OCI-LY7 (cell line): ENCODE measurements at regions not wholly inside any gene's neighbourhood (a gene's known extent, or its start where the extent isn't known, plus 50 kb on each side); places are given as distances from the start of the nearest gene placed in this dataset.
"Not testable (repeated sequence)": the region's sequence is repeated elsewhere in the genome, so short reads cannot be mapped to it uniquely, and the experiment has no call there.

Source experiments
- BruUV-seq: library from RNA; stranded (reverse); fragments of 400-500 nt; replicated peaks from 2 replicates; lab custom pipeline; 2021; lab: Mats Ljungman, UMichigan
- CTCF ChIA-PET: fragments of 300-600 bp; sonication (Branson Sonifier 250); formaldehyde crosslinking; loops from one replicate; lab custom pipeline; 2022; ENCODE audit warnings: antibody characterized with exemption; ENCODE audit not compliant: unreplicated experiment; lab: Charles Lee
- POLR2A ChIA-PET: fragments of 300-600 bp; sonication (Branson Sonifier 250); formaldehyde crosslinking; loops from one replicate; lab custom pipeline; 2022; ENCODE audit warnings: antibody characterized with exemption; lab: Charles Lee
- DNase-seq: peaks from one replicate; pipeline ENCODE4 v3.0.0-alpha.2; 2015; ENCODE audit warnings: low spot score
- H2AFZ ChIP-seq: fragments of 200-600 bp; sonication (generic), shearing (Covaris generic); 2 replicates; pipeline ENCODE4 v1.6.1; 2014; ENCODE audit warnings: mild to moderate bottlenecking, antibody characterized with exemption, low read length, moderate library complexity
- H3K27ac ChIP-seq: fragments of 200-600 bp; sonication (generic); 2 replicates; pipeline ENCODE4 v1.5.1; 2014; ENCODE audit warnings: mixed run types, low read depth, mild to moderate bottlenecking, moderate library complexity, low read length, inconsistent platforms; ENCODE audit not compliant: poor library complexity, severe bottlenecking
- H3K36me3 ChIP-seq: fragments of 200-600 bp; sonication (generic); 2 replicates; pipeline ENCODE4 v1.6.1; 2014; ENCODE audit warnings: mild to moderate bottlenecking, antibody characterized with exemption, low read length, moderate library complexity, mixed read lengths; ENCODE audit not compliant: insufficient read depth
- H3K4me1 ChIP-seq: fragments of 200-600 bp; sonication (generic); 2 replicates; pipeline ENCODE4 v1.5.1; 2014; ENCODE audit warnings: mild to moderate bottlenecking, low read length; ENCODE audit not compliant: insufficient read depth, poor library complexity, severe bottlenecking
- H3K4me2 ChIP-seq: fragments of 200-600 bp; sonication (generic); 2 replicates; pipeline ENCODE4 v1.6.1; 2014; ENCODE audit warnings: mild to moderate bottlenecking, low read length
- H3K4me3 ChIP-seq: fragments of 200-600 bp; sonication (generic); 2 replicates; pipeline ENCODE4 v1.5.1; 2014; ENCODE audit warnings: mild to moderate bottlenecking, low read depth, low read length; ENCODE audit not compliant: poor library complexity, severe bottlenecking
- H3K79me2 ChIP-seq: fragments of 200-600 bp; sonication (generic); 2 replicates; pipeline ENCODE4 v1.6.1; 2016; ENCODE audit warnings: low read depth, mild to moderate bottlenecking, low read length, moderate library complexity, mixed read lengths; ENCODE audit not compliant: insufficient read depth
- H3K9me2 ChIP-seq: fragments of 200-600 bp; sonication (generic); 2 replicates; pipeline ENCODE4 v1.6.1; 2016; ENCODE audit warnings: mild to moderate bottlenecking, low read length, mixed read lengths; ENCODE audit not compliant: insufficient read depth
- H3K9me3 ChIP-seq: fragments of 200-600 bp; sonication (generic); 2 replicates; pipeline ENCODE4 v1.6.1; 2014; ENCODE audit warnings: mild to moderate bottlenecking, mixed run types, low read length, mixed read lengths
- H4K20me1 ChIP-seq: fragments of 200-600 bp; sonication (generic); 2 replicates; pipeline ENCODE4 v1.6.1; 2014; ENCODE audit warnings: mild to moderate bottlenecking, antibody characterized with exemption, low read length, moderate library complexity, mixed read lengths; ENCODE audit not compliant: insufficient read depth
- EZH2phosphoT487 ChIP-seq: fragments of 200-600 bp; sonication (generic); IDR thresholded peaks from 2 replicates; pipeline ENCODE4 v1.6.1; 2018; ENCODE audit warnings: low read depth, borderline replicate concordance, mild to moderate bottlenecking, mixed run types, antibody characterized with exemption, low read length, moderate library complexity, mixed read lengths
- intact Hi-C: fragments of 100-400 bp; cut with micrococcal nuclease; formaldehyde crosslinking; loops from one replicate; pipeline ENCODE4 v1.10.0; 2022; ENCODE audit not compliant: unreplicated experiment
- TF ChIP-seq, protein P1 (sequence below): fragments of 200-600 bp; sonication (generic); conservative IDR thresholded peaks from 2 replicates; pipeline ENCODE4 v1.5.1; 2014; ENCODE audit warnings: mild to moderate bottlenecking, antibody characterized with exemption, low read length, moderate library complexity, mixed read lengths

DNA sequence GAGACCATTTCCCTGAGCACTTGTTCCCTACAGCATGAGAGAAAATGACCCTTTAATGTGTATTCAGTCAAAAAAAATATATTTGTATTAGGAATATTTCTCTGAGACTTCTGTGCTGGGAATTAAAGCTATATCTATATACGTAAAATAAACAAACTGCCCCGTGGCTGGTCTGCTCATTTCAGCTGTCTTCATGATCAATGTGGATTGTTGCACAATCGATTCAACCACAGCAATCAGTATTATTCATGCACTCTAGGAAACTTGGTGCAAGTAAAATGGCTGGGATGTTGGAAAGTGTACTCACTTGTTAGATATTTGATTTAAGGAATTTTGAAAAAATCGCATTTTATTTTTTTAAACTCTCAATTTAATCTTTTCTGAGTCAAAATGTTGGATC is 307.9 kb upstream of the ZFP42 start:
- Histone ChIP-seq H3K36me3 (no peaks in the 10 kb centered on the region), H3K9me3 (no peaks in the 10 kb centered on the region), H2AFZ (no peak overlapping the region), H3K79me2 (no peaks in the 10 kb centered on the region), H4K20me1 (no peaks in the 10 kb centered on the region), H3K4me1 (no peaks in the 10 kb centered on the region), H3K9me2 (no peaks in the 10 kb centered on the region), H3K27ac (no peak overlapping the region), H3K4me2 (no peak overlapping the region), H3K4me3 (no peak overlapping the region)
- DNase-seq: no peak
- POLR2A ChIA-PET: no interaction called here
- no TSS peak for BruUV-seq
- CTCF ChIA-PET: no interaction called here
- intact Hi-C loops: no loop called here
- no peak for TF ChIP-seq EZH2phosphoT487
- TF ChIP-seq, protein P1, sequence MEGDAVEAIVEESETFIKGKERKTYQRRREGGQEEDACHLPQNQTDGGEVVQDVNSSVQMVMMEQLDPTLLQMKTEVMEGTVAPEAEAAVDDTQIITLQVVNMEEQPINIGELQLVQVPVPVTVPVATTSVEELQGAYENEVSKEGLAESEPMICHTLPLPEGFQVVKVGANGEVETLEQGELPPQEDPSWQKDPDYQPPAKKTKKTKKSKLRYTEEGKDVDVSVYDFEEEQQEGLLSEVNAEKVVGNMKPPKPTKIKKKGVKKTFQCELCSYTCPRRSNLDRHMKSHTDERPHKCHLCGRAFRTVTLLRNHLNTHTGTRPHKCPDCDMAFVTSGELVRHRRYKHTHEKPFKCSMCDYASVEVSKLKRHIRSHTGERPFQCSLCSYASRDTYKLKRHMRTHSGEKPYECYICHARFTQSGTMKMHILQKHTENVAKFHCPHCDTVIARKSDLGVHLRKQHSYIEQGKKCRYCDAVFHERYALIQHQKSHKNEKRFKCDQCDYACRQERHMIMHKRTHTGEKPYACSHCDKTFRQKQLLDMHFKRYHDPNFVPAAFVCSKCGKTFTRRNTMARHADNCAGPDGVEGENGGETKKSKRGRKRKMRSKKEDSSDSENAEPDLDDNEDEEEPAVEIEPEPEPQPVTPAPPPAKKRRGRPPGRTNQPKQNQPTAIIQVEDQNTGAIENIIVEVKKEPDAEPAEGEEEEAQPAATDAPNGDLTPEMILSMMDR: no peak

DNA sequence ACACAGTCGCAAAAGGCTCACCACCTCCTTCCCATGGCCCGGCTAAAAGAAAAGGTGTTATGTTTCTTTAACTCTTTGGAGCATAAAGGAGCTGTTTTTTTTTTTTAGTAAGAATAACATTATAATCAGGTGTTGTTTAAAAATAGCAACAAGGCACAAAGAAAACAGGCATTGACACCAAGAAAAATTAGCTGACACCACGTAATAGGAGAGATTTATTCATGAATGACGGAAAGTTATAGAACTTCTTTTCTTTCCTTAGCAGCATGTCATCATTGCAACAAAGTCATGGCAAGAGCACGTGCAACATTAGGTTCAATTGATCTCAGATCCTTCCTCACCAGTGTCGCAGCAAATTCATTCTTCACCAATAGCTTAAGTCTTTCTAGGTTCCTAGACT is 302.9 kb upstream of the ZFP42 start:
- Histone ChIP-seq H3K27ac (no peak overlapping the region), H3K4me3 (no peak overlapping the region), H4K20me1 (no peaks in the 10 kb centered on the region), H3K4me1 (no peaks in the 10 kb centered on the region), H3K36me3 (no peaks in the 10 kb centered on the region), H3K79me2 (no peaks in the 10 kb centered on the region), H3K9me2 (no peaks in the 10 kb centered on the region), H2AFZ (no peak overlapping the region), H3K9me3 (no peaks in the 10 kb centered on the region), H3K4me2 (no peak overlapping the region)
- no peak for DNase-seq
- intact Hi-C loops: no loop called here
- BruUV-seq: no TSS peak
- no peak for TF ChIP-seq EZH2phosphoT487
- TF ChIP-seq, protein P1: no peak
- CTCF ChIA-PET: no interaction called here
- POLR2A ChIA-PET: interaction anchor here (0.6 to 1.4 kb wide), 2 partner anchors 14 to 68 kb away, joined by 3 to 8 read pairs; no protein-coding TSS in a partner anchor

GRCh38 chr4:187695531-187695930 is 300.0 kb upstream of the ZFP42 start:
- H3K9me2 ChIP-seq, H4K20me1 ChIP-seq, BruUV-seq, H3K4me2 ChIP-seq, CTCF ChIA-PET, H3K4me1 ChIP-seq, H2AFZ ChIP-seq, intact Hi-C loops, POLR2A ChIA-PET, H3K27ac ChIP-seq, H3K79me2 ChIP-seq, H3K9me3 ChIP-seq, H3K4me3 ChIP-seq, DNase-seq, H3K36me3 ChIP-seq: not testable (repeated sequence)
